Endothelial cell of umbilical vein (primary cell): ENCODE measurements at regions not wholly inside any gene's neighbourhood (a gene's known extent, or its start where the extent isn't known, plus 50 kb on each side); places are given as distances from the start of the nearest gene placed in this dataset.

ENCODE experiments used
- BruUV-seq: library from RNA; stranded (reverse); fragments of 400-500 nt; replicated peaks from 2 replicates; lab custom pipeline; 2021; lab: Mats Ljungman, UMichigan
- CTCF ChIA-PET: fragments of 300-600, 350-600 bp; sonication (Branson Sonifier 250); formaldehyde crosslinking; loops from one replicate; lab custom pipeline; 2021; ENCODE audit warnings: antibody characterized with exemption, inconsistent platforms; lab: Charles Lee
- POLR2A ChIA-PET: fragments of 300-600, 350-600 bp; sonication (Branson Sonifier 250); formaldehyde crosslinking; loops from one replicate; lab custom pipeline; 2021; ENCODE audit warnings: antibody characterized with exemption, inconsistent platforms; lab: Charles Lee
- DNase-seq: peaks from one replicate; pipeline ENCODE4 v3.0.0-alpha.2; 2011; ENCODE audit warnings: low read depth, low spot score
- FAIRE-seq: peaks from 2 replicates; lab custom pipeline; 2011; peaks lifted over from hg19 to GRCh38; lab: Jason Lieb, UNC
- H2AFZ ChIP-seq: 2 replicates; pipeline ENCODE4 v1.6.0; 2012; ENCODE audit warnings: low read depth, low read length, control low read depth, inconsistent platforms
- H3K27ac ChIP-seq: 2 replicates; pipeline ENCODE4 v1.5.1; 2011; ENCODE audit warnings: low read depth, mild to moderate bottlenecking, control low read depth, low read length, moderate library complexity; ENCODE audit not compliant: insufficient read depth
- H3K27me3 ChIP-seq, 2 experiments: 2 replicates each; pipeline versions ENCODE4 v1.6.0 to v1.6.1; 2011; ENCODE audit warnings: low read length in 2 of 2, mixed read lengths in 1 of 2; ENCODE audit not compliant: control insufficient read depth in 2 of 2, insufficient read depth in 2 of 2
- H3K36me3 ChIP-seq, 2 experiments: 2 replicates in 1 of 2; 3 replicates in 1 of 2; pipeline ENCODE4 v1.5.1; 2011; ENCODE audit warnings: low read length in 2 of 2, mild to moderate bottlenecking in 1 of 2, moderate library complexity in 1 of 2; ENCODE audit not compliant: control insufficient read depth in 2 of 2, insufficient read depth in 2 of 2; ENCODE audit errors: extremely low read depth in 1 of 2
- H3K4me1 ChIP-seq: 3 replicates; pipeline ENCODE4 v1.5.1; 2011; ENCODE audit warnings: mild to moderate bottlenecking, low read length; ENCODE audit not compliant: control insufficient read depth, insufficient read depth; ENCODE audit errors: extremely low read depth
- H3K4me2 ChIP-seq: 2 replicates; pipeline ENCODE4 v1.6.1; 2011; ENCODE audit warnings: low read length, control low read depth, mixed read lengths; ENCODE audit not compliant: insufficient read depth
- H3K4me3 ChIP-seq, 3 experiments: fragments of 200-600 bp in 1 of 3; sonication (generic), shearing (Covaris generic) in 1 of 3; replicated peaks in 1 of 3; 2 replicates each; pipeline ENCODE4 v1.5.1; 2011 to 2016; ENCODE audit warnings: control low read depth in 3 of 3, low read length in 3 of 3, mild to moderate bottlenecking in 2 of 3, inconsistent platforms in 1 of 3, low read depth in 1 of 3, moderate library complexity in 1 of 3; ENCODE audit not compliant: insufficient read depth in 1 of 3
- H3K79me2 ChIP-seq: 2 replicates; pipeline ENCODE4 v1.6.0; 2012; ENCODE audit warnings: low read length, inconsistent platforms; ENCODE audit not compliant: control insufficient read depth, insufficient read depth
- H3K9ac ChIP-seq: replicated peaks from 2 replicates; pipeline ENCODE3; 2011; ENCODE audit warnings: low read length, control low read depth; ENCODE audit not compliant: insufficient read depth; ENCODE audit errors: extremely low read depth
- H3K9me1 ChIP-seq: replicated peaks from 3 replicates; pipeline ENCODE4 v1.6.0; 2011; ENCODE audit warnings: mild to moderate bottlenecking, low read length; ENCODE audit not compliant: control insufficient read depth, insufficient read depth; ENCODE audit errors: extremely low read depth
- H3K9me3 ChIP-seq: replicated peaks from 2 replicates; pipeline ENCODE4 v1.5.1; 2012; ENCODE audit warnings: low read length, inconsistent platforms; ENCODE audit not compliant: control insufficient read depth, insufficient read depth
- H4K20me1 ChIP-seq: replicated peaks from 2 replicates; pipeline ENCODE3; 2011; ENCODE audit warnings: mild to moderate bottlenecking, low read length; ENCODE audit not compliant: control insufficient read depth, insufficient read depth; ENCODE audit errors: extremely low read depth
- EZH2 ChIP-seq: IDR thresholded peaks from 2 replicates; pipeline ENCODE4 v1.6.1; 2012; ENCODE audit warnings: borderline replicate concordance, low read depth, mild to moderate bottlenecking, moderate library complexity, low read length, inconsistent platforms; ENCODE audit not compliant: severe bottlenecking
- FOS ChIP-seq: IDR thresholded peaks from 2 replicates; pipeline ENCODE4 v1.6.1; 2011; ENCODE audit warnings: mild to moderate bottlenecking, low read length, moderate library complexity, borderline replicate concordance; ENCODE audit not compliant: insufficient read depth
- GATA2 ChIP-seq: IDR thresholded peaks from 2 replicates; pipeline ENCODE4 v1.7.0; 2011; ENCODE audit warnings: low read depth, mild to moderate bottlenecking, moderate library complexity, mixed read lengths, low read length; ENCODE audit not compliant: insufficient read length, insufficient read depth
- JUN ChIP-seq: IDR thresholded peaks from 2 replicates; pipeline ENCODE4 v1.6.1; 2011; ENCODE audit warnings: borderline replicate concordance, low read depth; ENCODE audit not compliant: insufficient read length, insufficient read depth
- MYC ChIP-seq: IDR thresholded peaks from one replicate; pipeline ENCODE4 v1.6.1; 2011; ENCODE audit warnings: mild to moderate bottlenecking, low read depth, low read length
- POLR2A ChIP-seq: IDR thresholded peaks from 2 replicates; pipeline ENCODE4 v1.6.1; 2012; ENCODE audit warnings: low read depth, mild to moderate bottlenecking, control low read depth, low read length
- POLR2AphosphoS5 ChIP-seq: IDR thresholded peaks from 2 replicates; pipeline ENCODE4 v1.6.1; 2012; ENCODE audit warnings: low read depth, mild to moderate bottlenecking, control low read depth, low read length, moderate library complexity; ENCODE audit not compliant: insufficient read depth
- dilution Hi-C: fragments of 300-500 bp; cut with MboI; formaldehyde crosslinking; loops from one replicate; pipeline ENCODE4 v1.15.0; 2019; ENCODE audit warnings: low sequenced_read_pairs; ENCODE audit not compliant: extremely low pct_ligation_motif_present
- intact Hi-C: fragments of 100-400 bp; cut with micrococcal nuclease; formaldehyde crosslinking; loops from one replicate; pipeline ENCODE4 v1.10.0; 2022
- TF ChIP-seq, protein P1 (sequence below): IDR thresholded peaks from 2 replicates; pipeline ENCODE4 v1.6.1; 2011; ENCODE audit not compliant: insufficient read depth, insufficient read length
- TF ChIP-seq, protein P2 (sequence below), 2 donors: IDR thresholded peaks; 1 replicate in 1 of 2; 2 replicates in 1 of 2; pipeline ENCODE4 v1.5.1; 2011; ENCODE audit warnings: low read length in 2 of 2, mild to moderate bottlenecking in 2 of 2, moderate library complexity in 2 of 2, control low read depth in 1 of 2, inconsistent platforms in 1 of 2, low read depth in 1 of 2; ENCODE audit not compliant: insufficient read depth in 1 of 2; ENCODE audit errors: extremely low read depth in 1 of 2

DNA sequence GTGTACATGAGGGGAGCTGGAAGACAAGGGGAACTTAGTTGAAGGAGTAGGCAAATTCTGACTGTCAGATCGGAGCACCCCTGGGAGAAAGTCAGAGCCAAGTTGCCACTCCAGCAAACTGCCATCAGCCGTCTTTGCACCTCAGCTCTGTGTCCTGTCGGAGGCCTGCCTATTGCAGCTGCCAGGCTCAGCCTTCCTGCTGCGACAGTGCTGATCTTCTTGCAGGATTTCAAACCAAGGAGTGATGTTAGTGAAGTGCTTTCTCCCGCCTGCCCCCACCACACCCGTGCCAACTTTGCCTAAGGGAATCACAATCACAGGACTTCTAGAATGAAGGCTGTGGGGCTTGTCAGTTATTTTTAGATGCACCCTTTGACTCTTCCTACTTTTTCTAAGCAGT lies 185.3 kb downstream of the KIT start:
- Histone ChIP-seq H4K20me1 (no peaks in the 10 kb centered on the region), H3K9ac (no peak overlapping the region), H3K27ac (no peak overlapping the region), H3K27me3 (peaks cover 4 to 9% of the 10 kb centered on the region in 2 experiments), H3K36me3 (no peaks in the 10 kb centered on the region), H3K79me2 (no peaks in the 10 kb centered on the region), H3K4me1 (no peaks in the 10 kb centered on the region), H2AFZ (no peak overlapping the region), H3K4me2 (no peak overlapping the region), H3K4me3 (no peak overlapping the region), H3K9me3 (no peaks in the 10 kb centered on the region), H3K9me1 (no peaks in the 10 kb centered on the region)
- POLR2A ChIA-PET, result no interaction called here
- TF ChIP-seq GATA2 (no peak), JUN (no peak)
- TF ChIP-seq, protein P1, sequence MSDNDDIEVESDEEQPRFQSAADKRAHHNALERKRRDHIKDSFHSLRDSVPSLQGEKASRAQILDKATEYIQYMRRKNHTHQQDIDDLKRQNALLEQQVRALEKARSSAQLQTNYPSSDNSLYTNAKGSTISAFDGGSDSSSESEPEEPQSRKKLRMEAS, result no peak
- CTCF ChIA-PET, result interaction anchor here (2.3 kb wide), 1 partner anchor 11 kb away, joined by 8 read pairs; no protein-coding TSS in a partner anchor
- BruUV-seq, result no TSS peak
- no peak for DNase-seq
- dilution Hi-C loops, result no loop called here
- intact Hi-C loops, result no loop called here
- FAIRE-seq, result no peak

DNA sequence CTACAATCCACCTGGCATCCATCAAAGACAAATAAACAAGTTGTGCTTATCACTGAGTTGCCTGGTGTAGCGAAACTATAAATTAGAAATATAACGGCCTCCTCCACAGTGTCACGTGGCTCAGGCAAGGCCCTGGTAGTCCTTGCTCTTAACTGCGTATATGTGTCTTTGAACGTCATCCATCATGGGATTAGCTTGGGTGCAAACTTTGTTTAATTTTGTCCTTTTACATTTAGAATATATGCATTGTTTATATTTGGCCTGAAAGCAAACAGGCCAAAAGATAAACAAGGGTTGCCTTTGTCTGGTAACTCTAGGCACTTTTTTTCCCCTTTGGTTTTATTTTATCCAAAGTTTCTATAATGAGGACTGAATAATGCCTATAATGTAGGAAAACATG lies 184.9 kb downstream of the KIT start:
- Histone ChIP-seq H3K36me3 (no peaks in the 10 kb centered on the region), H3K9me3 (no peaks in the 10 kb centered on the region), H2AFZ (no peak overlapping the region), H3K27me3 (peaks cover 7 to 8% of the 10 kb centered on the region in 2 experiments), H3K27ac (no peak overlapping the region), H3K9ac (no peak overlapping the region), H3K4me1 (no peaks in the 10 kb centered on the region), H3K79me2 (no peaks in the 10 kb centered on the region), H3K4me2 (no peak overlapping the region), H3K9me1 (no peaks in the 10 kb centered on the region), H3K4me3 (no peak overlapping the region), H4K20me1 (no peaks in the 10 kb centered on the region)
- FAIRE-seq, result no peak
- intact Hi-C loops, result no loop called here
- ChIA-PET POLR2A (no interaction called here), CTCF (interaction anchor here (2.3 kb wide), 1 partner anchor 11 kb away, joined by 8 read pairs; no protein-coding TSS in a partner anchor)
- dilution Hi-C loops, result no loop called here
- TF ChIP-seq, protein P2, sequence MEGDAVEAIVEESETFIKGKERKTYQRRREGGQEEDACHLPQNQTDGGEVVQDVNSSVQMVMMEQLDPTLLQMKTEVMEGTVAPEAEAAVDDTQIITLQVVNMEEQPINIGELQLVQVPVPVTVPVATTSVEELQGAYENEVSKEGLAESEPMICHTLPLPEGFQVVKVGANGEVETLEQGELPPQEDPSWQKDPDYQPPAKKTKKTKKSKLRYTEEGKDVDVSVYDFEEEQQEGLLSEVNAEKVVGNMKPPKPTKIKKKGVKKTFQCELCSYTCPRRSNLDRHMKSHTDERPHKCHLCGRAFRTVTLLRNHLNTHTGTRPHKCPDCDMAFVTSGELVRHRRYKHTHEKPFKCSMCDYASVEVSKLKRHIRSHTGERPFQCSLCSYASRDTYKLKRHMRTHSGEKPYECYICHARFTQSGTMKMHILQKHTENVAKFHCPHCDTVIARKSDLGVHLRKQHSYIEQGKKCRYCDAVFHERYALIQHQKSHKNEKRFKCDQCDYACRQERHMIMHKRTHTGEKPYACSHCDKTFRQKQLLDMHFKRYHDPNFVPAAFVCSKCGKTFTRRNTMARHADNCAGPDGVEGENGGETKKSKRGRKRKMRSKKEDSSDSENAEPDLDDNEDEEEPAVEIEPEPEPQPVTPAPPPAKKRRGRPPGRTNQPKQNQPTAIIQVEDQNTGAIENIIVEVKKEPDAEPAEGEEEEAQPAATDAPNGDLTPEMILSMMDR (IDR thresholded peaks at IDR 0.05; ENCODE audit: extremely low read depth in 1 of 2, insufficient read depth in 1 of 2, low read depth in 1 of 2, low read length in 2 of 2), result no peak
- TF ChIP-seq GATA2 (no peak), POLR2AphosphoS5 (no peak), POLR2A (no peak), MYC (no peak), EZH2 (no peak), JUN (no peak), FOS (no peak)
- TF ChIP-seq, protein P1, result no peak
- DNase-seq, result no peak
- BruUV-seq, result no TSS peak
